GM23248 (cell line): ENCODE measurements at regions not wholly inside any gene's neighbourhood (a gene's known extent, or its start where the extent isn't known, plus 50 kb on each side); places are given as distances from the start of the nearest gene placed in this dataset.

Experiments
- EZH2 ChIP-seq: fragments of 200-600 bp; sonication (generic); IDR thresholded peaks from 2 replicates; pipeline ENCODE4 v1.6.1; 2018; ENCODE audit warnings: antibody characterized with exemption, mild to moderate bottlenecking; ENCODE audit not compliant: insufficient read depth, poor library complexity, severe bottlenecking
- EZH2phosphoT487 ChIP-seq: fragments of 200-600 bp; sonication (generic); IDR thresholded peaks from 2 replicates; pipeline ENCODE4 v1.6.1; 2018; ENCODE audit warnings: antibody characterized with exemption, moderate library complexity, mild to moderate bottlenecking, low read depth; ENCODE audit not compliant: insufficient read depth

- TF ChIP-seq EZH2 (no peak), EZH2phosphoT487 (no peak)
These were observed 294.9 kb downstream of the FSIP2 start for GRCh38 chr2:186033541-186033940.
